Gastrocnemius medialis (tissue), 4 donors: ENCODE measurements at regions not wholly inside any gene's neighbourhood (a gene's known extent, or its start where the extent isn't known, plus 50 kb on each side); places are given as distances from the start of the nearest gene placed in this dataset.

Experiments
- ATAC-seq, 2 donors: fragments of 150-250 bp; one replicate each; pipeline ENCODE4 v1.9.1; 2016
- DNase-seq, 2 donors: peaks; one replicate each; pipeline ENCODE4 v3.0.0-alpha.2; 2019
- H3K27ac ChIP-seq, 4 donors: fragments of 200-600 bp; sonication (generic); 1 replicate in 1 of 4; 2 replicates in 3 of 4; pipeline ENCODE4 v1.5.1; 2016 to 2018; ENCODE audit warnings: mild to moderate bottlenecking in 2 of 4, moderate library complexity in 1 of 4
- H3K27me3 ChIP-seq, 3 donors: fragments of 200-600 bp; sonication (generic) in 2 of 3; 1 replicate in 1 of 3; 2 replicates in 2 of 3; pipeline versions ENCODE4 v1.5.1 to v1.6.0; 2016 to 2019; ENCODE audit warnings: mild to moderate bottlenecking in 1 of 3, moderate library complexity in 1 of 3
- H3K36me3 ChIP-seq, 2 donors: fragments of 200-600 bp; sonication (generic) in 1 of 2; one replicate each; pipeline ENCODE4 v1.5.1; 2017 to 2018
- H3K4me1 ChIP-seq, 2 donors: fragments of 200-600 bp; sonication (generic) in 1 of 2; one replicate each; pipeline ENCODE4 v1.5.1; 2016 to 2017; ENCODE audit warnings: mild to moderate bottlenecking in 2 of 2
- H3K4me3 ChIP-seq, 4 donors: fragments of 200-600 bp; sonication (generic) in 3 of 4; 1 replicate in 1 of 4; 2 replicates in 3 of 4; pipeline ENCODE4 v1.5.1; 2016 to 2019; ENCODE audit warnings: mild to moderate bottlenecking in 2 of 4
- H3K9me3 ChIP-seq, 3 donors: fragments of 200-600 bp; sonication (generic) in 2 of 3; 1 replicate in 1 of 3; 2 replicates in 2 of 3; pipeline ENCODE4 v1.5.1; 2016 to 2019
- CTCF ChIP-seq, 5 experiments: fragments of 450-650 bp in 3 of 5; fragments of 200-600 bp in 2 of 5; sonication (generic) in 2 of 5; IDR thresholded peaks in 4 of 5; conservative IDR thresholded peaks in 1 of 5; 1 replicate in 4 of 5; 2 replicates in 1 of 5; pipeline ENCODE4 v1.5.1; 2016 to 2019; ENCODE audit warnings: antibody characterized with exemption in 5 of 5, mild to moderate bottlenecking in 3 of 5, moderate library complexity in 3 of 5
- POLR2A ChIP-seq, 2 donors: fragments of 450-650 bp; IDR thresholded peaks; one replicate each; pipeline ENCODE4 v1.6.1; 2017; ENCODE audit warnings: antibody characterized with exemption in 2 of 2, mild to moderate bottlenecking in 2 of 2, moderate library complexity in 2 of 2
- in situ Hi-C, 4 donors: fragments of 200-750 bp; cut with MboI; loops; one replicate each; pipeline versions ENCODE4 v1.15.0 to v1.8.0; 2017; ENCODE audit warnings: low sequenced_read_pairs in 4 of 4
- intact Hi-C: fragments of 100-400 bp; cut with DNase I; formaldehyde crosslinking; loops from one replicate; pipeline ENCODE4 v1.15.1; 2023; ENCODE audit warnings: low total_unique reads

GRCh38 chr19:32131005-32131404 is 214.4 kb upstream of the ZNF507 start:
- Histone ChIP-seq H3K4me3 (no peak overlapping the region), H3K27me3 (no peaks in the 10 kb centered on the region), H3K4me1 (no peaks in the 10 kb centered on the region), H3K36me3 (no peaks in the 10 kb centered on the region), H3K9me3 (no peaks in the 10 kb centered on the region), H3K27ac (no peak overlapping the region)
- in situ Hi-C loops (no loop called here), intact Hi-C loops (no loop called here)
- no peak for DNase-seq
- no peak for TF ChIP-seq CTCF (IDR thresholded peaks at IDR 0.05 in 4 of 5, conservative IDR thresholded peaks at IDR 0.05 in 1 of 5)
- TF ChIP-seq POLR2A (IDR thresholded peaks at IDR 0.05), result no peak
- ATAC-seq, result no peak

- no peaks in the 10 kb centered on the region for H3K27me3 ChIP-seq
- H3K9me3 ChIP-seq, result no peaks in the 10 kb centered on the region
- intact Hi-C loops, result no loop called here
- TF ChIP-seq POLR2A (IDR thresholded peaks at IDR 0.05) (no peak), CTCF (IDR thresholded peaks at IDR 0.05 in 4 of 5, conservative IDR thresholded peaks at IDR 0.05 in 1 of 5) (no peak)
- H3K4me1 ChIP-seq, result no peaks in the 10 kb centered on the region
- H3K27ac ChIP-seq, result no peak overlapping the region
- ATAC-seq (no peak), DNase-seq (no peak)
- in situ Hi-C loops, result no loop called here
- no peak overlapping the region for H3K4me3 ChIP-seq
- no peaks in the 10 kb centered on the region for H3K36me3 ChIP-seq
These were observed 207.0 kb upstream of the ZNF507 start for GRCh38 chr19:32138416-32138815.

GRCh38 chr19:32141840-32142511 is 203.4 kb upstream of the ZNF507 start:
- ATAC-seq (no peak), DNase-seq (no peak)
- in situ Hi-C loops (no loop called here), intact Hi-C loops (no loop called here)
- Histone ChIP-seq H3K27ac (no peak overlapping the region), H3K9me3 (no peaks in the 10 kb centered on the region), H3K27me3 (no peaks in the 10 kb centered on the region), H3K4me3 (no peak overlapping the region), H3K4me1 (no peaks in the 10 kb centered on the region), H3K36me3 (no peaks in the 10 kb centered on the region)
- TF ChIP-seq POLR2A (IDR thresholded peaks at IDR 0.05), result no peak
- TF ChIP-seq CTCF (IDR thresholded peaks at IDR 0.05 in 4 of 5, conservative IDR thresholded peaks at IDR 0.05 in 1 of 5), result no peak

- DNase-seq, result no peak
- ATAC-seq, result no peak
- in situ Hi-C loops, result no loop called here
- no peaks in the 10 kb centered on the region for H3K36me3 ChIP-seq
- H3K27ac ChIP-seq, result no peak overlapping the region
- intact Hi-C loops, result no loop called here
- no peaks in the 10 kb centered on the region for H3K27me3 ChIP-seq
- H3K9me3 ChIP-seq, result peaks cover 0 to 5% (median 0%) of the 10 kb centered on the region in 3 donors
- no peaks in the 10 kb centered on the region for H3K4me1 ChIP-seq
- no peak overlapping the region for H3K4me3 ChIP-seq
- TF ChIP-seq POLR2A (IDR thresholded peaks at IDR 0.05) (no peak), CTCF (IDR thresholded peaks at IDR 0.05 in 4 of 5, conservative IDR thresholded peaks at IDR 0.05 in 1 of 5) (no peak)
These were observed 198.7 kb upstream of the ZNF507 start for GRCh38 chr19:32146664-32147063.

- no peak for DNase-seq
- intact Hi-C loops (no loop called here), in situ Hi-C loops (no loop called here)
- no peaks in the 10 kb centered on the region for H3K36me3 ChIP-seq
- H3K9me3 ChIP-seq, result peaks cover 0 to 5% (median 0%) of the 10 kb centered on the region in 3 donors
- TF ChIP-seq POLR2A (IDR thresholded peaks at IDR 0.05), result no peak
- TF ChIP-seq CTCF (IDR thresholded peaks at IDR 0.05 in 4 of 5, conservative IDR thresholded peaks at IDR 0.05 in 1 of 5), result no peak
- no peaks in the 10 kb centered on the region for H3K4me1 ChIP-seq
- no peak overlapping the region for H3K27ac ChIP-seq
- H3K4me3 ChIP-seq, result no peak overlapping the region
- no peaks in the 10 kb centered on the region for H3K27me3 ChIP-seq
- ATAC-seq, result no peak
These were observed 194.8 kb upstream of the ZNF507 start for GRCh38 chr19:32150605-32151004.
